ENCODE measurements at regions not wholly inside any gene's neighbourhood (a gene's known extent, or its start where the extent isn't known, plus 50 kb on each side); places are given as distances from the start of the nearest gene placed in this dataset.

DNA sequence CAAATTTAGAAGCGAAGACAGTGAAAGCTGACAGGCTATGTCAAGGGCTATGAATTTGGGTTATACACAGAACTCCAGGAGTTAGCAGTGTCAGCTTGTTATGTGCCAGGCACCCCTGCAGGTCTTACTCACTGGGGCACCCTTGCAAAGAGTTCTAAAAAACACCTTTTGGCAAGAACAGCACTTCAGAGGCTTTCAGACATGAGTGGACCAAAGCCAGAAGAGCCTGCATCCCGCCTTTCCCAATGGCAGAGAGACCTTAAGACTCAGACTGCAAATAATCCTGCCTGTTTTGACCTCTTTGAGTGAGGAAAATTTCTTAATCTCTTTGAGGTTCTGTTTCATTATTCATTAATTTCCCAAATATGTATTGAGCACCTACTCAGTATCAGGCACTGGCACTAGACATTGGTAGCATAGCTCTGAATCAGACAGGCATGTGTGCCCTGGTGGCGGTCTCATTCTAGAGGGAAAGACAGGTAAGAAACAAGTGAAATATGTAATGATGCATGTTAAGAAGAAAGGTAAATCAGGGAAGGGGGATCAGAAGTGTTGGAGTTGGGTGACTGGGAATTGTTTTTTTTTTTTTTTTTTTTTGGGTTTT, 280.0 kb downstream of the KBTBD8 start:
- TF ChIP-seq, protein P1, sequence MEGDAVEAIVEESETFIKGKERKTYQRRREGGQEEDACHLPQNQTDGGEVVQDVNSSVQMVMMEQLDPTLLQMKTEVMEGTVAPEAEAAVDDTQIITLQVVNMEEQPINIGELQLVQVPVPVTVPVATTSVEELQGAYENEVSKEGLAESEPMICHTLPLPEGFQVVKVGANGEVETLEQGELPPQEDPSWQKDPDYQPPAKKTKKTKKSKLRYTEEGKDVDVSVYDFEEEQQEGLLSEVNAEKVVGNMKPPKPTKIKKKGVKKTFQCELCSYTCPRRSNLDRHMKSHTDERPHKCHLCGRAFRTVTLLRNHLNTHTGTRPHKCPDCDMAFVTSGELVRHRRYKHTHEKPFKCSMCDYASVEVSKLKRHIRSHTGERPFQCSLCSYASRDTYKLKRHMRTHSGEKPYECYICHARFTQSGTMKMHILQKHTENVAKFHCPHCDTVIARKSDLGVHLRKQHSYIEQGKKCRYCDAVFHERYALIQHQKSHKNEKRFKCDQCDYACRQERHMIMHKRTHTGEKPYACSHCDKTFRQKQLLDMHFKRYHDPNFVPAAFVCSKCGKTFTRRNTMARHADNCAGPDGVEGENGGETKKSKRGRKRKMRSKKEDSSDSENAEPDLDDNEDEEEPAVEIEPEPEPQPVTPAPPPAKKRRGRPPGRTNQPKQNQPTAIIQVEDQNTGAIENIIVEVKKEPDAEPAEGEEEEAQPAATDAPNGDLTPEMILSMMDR (conservative IDR thresholded peaks at IDR 0.05; ENCODE audit: low read length), result no peak
- TF ChIP-seq EZH2phosphoT487 (IDR thresholded peaks at IDR 0.05; ENCODE audit: borderline replicate concordance), result no peak
